Mesenchymal stem cell (in vitro differentiated cells and primary cell): ENCODE measurements at regions not wholly inside any gene's neighbourhood (a gene's known extent, or its start where the extent isn't known, plus 50 kb on each side); places are given as distances from the start of the nearest gene placed in this dataset.

Experiments
- DNase-seq: peaks from one replicate; pipeline ENCODE4 v3.0.0-alpha.2; 2013
- H2AFZ ChIP-seq: one replicate; pipeline ENCODE4 v1.6.1; 2013; ENCODE audit warnings: low read depth, mild to moderate bottlenecking, control low read depth, inconsistent platforms, low read length, moderate library complexity
- H2AK5ac ChIP-seq: 2 replicates; pipeline ENCODE4 v1.6.1; 2013; ENCODE audit warnings: low read length, moderate library complexity, mild to moderate bottlenecking, inconsistent platforms; ENCODE audit not compliant: severe bottlenecking
- H2BK120ac ChIP-seq: one replicate; pipeline ENCODE4 v1.6.1; 2013; ENCODE audit warnings: low read depth, mild to moderate bottlenecking, inconsistent platforms, low read length, moderate library complexity
- H2BK12ac ChIP-seq, 2 experiments: one replicate each; pipeline ENCODE4 v1.6.1; 2013; ENCODE audit warnings: inconsistent platforms in 2 of 2, low read length in 2 of 2, mild to moderate bottlenecking in 2 of 2, moderate library complexity in 2 of 2, control low read depth in 1 of 2
- H2BK15ac ChIP-seq: one replicate; pipeline ENCODE4 v1.6.1; 2013; ENCODE audit warnings: mild to moderate bottlenecking, low read depth, inconsistent platforms; ENCODE audit not compliant: poor library complexity, severe bottlenecking
- H2BK5ac ChIP-seq: 2 replicates; pipeline ENCODE4 v1.6.1; 2013; ENCODE audit warnings: low read depth, mild to moderate bottlenecking, low read length, control low read depth, inconsistent platforms; ENCODE audit not compliant: poor library complexity, severe bottlenecking
- H3K14ac ChIP-seq, 2 experiments: one replicate each; pipeline ENCODE4 v1.6.1; 2013; ENCODE audit warnings: inconsistent platforms in 2 of 2, low read length in 2 of 2, control low read depth in 1 of 2, mild to moderate bottlenecking in 1 of 2, moderate library complexity in 1 of 2
- H3K18ac ChIP-seq, 2 experiments: one replicate each; pipeline ENCODE4 v1.6.1; 2013; ENCODE audit warnings: inconsistent platforms in 2 of 2, low read length in 2 of 2, control low read depth in 1 of 2, low read depth in 1 of 2, mild to moderate bottlenecking in 1 of 2
- H3K23ac ChIP-seq, 2 experiments: one replicate each; pipeline ENCODE4 v1.6.1; 2013; ENCODE audit warnings: inconsistent platforms in 2 of 2, low read length in 2 of 2, mild to moderate bottlenecking in 2 of 2, moderate library complexity in 2 of 2, control low read depth in 1 of 2
- H3K27ac ChIP-seq: 2 replicates; pipeline ENCODE4 v1.5.1; 2013; ENCODE audit warnings: mild to moderate bottlenecking, moderate library complexity, low read length, control low read depth, inconsistent platforms; ENCODE audit not compliant: poor library complexity, severe bottlenecking
- H3K27me3 ChIP-seq, 2 experiments: 2 replicates each; pipeline versions ENCODE4 v1.6.1 to v1.7.0; 2013; ENCODE audit warnings: low read length in 2 of 2, mild to moderate bottlenecking in 2 of 2, moderate library complexity in 2 of 2, control low read depth in 1 of 2, inconsistent platforms in 1 of 2; ENCODE audit not compliant: control insufficient read depth in 1 of 2, insufficient read depth in 1 of 2
- H3K36me3 ChIP-seq, 2 experiments: 2 replicates each; pipeline versions ENCODE4 v1.6.1 to v1.7.0; 2013; ENCODE audit warnings: low read length in 2 of 2, control low read depth in 1 of 2, inconsistent platforms in 1 of 2, low read depth in 1 of 2, mild to moderate bottlenecking in 1 of 2; ENCODE audit not compliant: insufficient read depth in 2 of 2, control insufficient read depth in 1 of 2
- H3K4ac ChIP-seq, 2 experiments: one replicate each; pipeline ENCODE4 v1.6.1; 2013; ENCODE audit warnings: inconsistent platforms in 2 of 2, low read length in 2 of 2, mild to moderate bottlenecking in 2 of 2, moderate library complexity in 2 of 2, control low read depth in 1 of 2, low read depth in 1 of 2
- H3K4me1 ChIP-seq: 2 replicates; pipeline ENCODE4 v1.6.1; 2013; ENCODE audit warnings: low read depth, low read length, control low read depth; ENCODE audit not compliant: control insufficient read depth, insufficient read depth
- H3K4me2 ChIP-seq: 2 replicates; pipeline ENCODE4 v1.6.1; 2013; ENCODE audit warnings: low read length, mild to moderate bottlenecking, inconsistent platforms; ENCODE audit not compliant: poor library complexity, severe bottlenecking
- H3K4me3 ChIP-seq, 2 experiments: 2 replicates each; pipeline versions ENCODE4 v1.5.1 to v1.7.0; 2013; ENCODE audit warnings: low read length in 2 of 2, mild to moderate bottlenecking in 2 of 2, control low read depth in 1 of 2, low read depth in 1 of 2; ENCODE audit not compliant: insufficient read depth in 1 of 2
- H3K79me1 ChIP-seq: replicated peaks from 2 replicates; pipeline ENCODE4 v1.6.1; 2013; ENCODE audit warnings: mild to moderate bottlenecking, control low read depth, low read length, inconsistent platforms; ENCODE audit not compliant: poor library complexity, severe bottlenecking
- H3K9ac ChIP-seq: 2 replicates; pipeline ENCODE4 v1.7.0; 2013; ENCODE audit warnings: mild to moderate bottlenecking, low read length, moderate library complexity
- H3K9me3 ChIP-seq: 2 replicates; pipeline ENCODE4 v1.7.0; 2013; ENCODE audit warnings: mild to moderate bottlenecking, low read length; ENCODE audit not compliant: control insufficient read depth
- H4K8ac ChIP-seq: one replicate; pipeline ENCODE4 v1.6.1; 2013; ENCODE audit warnings: inconsistent platforms, mild to moderate bottlenecking, low read length, moderate library complexity
- H4K91ac ChIP-seq: one replicate; pipeline ENCODE4 v1.6.1; 2013; ENCODE audit warnings: mild to moderate bottlenecking, low read length, inconsistent platforms
- WGBS: methylation state at CpG from one replicate; pipeline ENCODE4 v1.1.7; 2013; ENCODE audit warnings: mixed read lengths; 5-methylcytosine and 5-hydroxymethylcytosine counted together

DNA sequence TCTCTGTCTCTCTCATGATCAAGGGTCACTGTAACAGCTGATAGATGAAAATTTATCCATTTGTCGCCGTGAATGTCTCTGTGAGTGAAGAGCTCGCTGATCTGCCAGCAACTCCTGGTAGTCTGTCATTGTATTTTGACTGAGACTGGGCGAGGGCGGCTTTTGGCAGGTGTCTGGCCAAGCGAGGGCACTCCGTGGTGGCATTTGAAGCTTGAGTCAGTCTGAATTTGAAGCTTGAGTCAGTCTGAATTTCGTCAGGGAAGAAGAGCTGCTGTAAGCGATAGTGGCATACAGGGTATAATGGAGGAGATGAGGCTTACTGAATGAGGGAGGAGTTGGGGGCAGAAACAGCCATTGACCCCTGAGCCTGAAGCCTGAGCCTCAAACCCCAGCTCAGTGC lies 56.8 kb upstream of the FAM181A start:
- Histone ChIP-seq H2BK120ac (no peak overlapping the region), H4K91ac (no peak overlapping the region), H3K18ac (no peak overlapping the region), H3K27me3 (peaks cover 0 to 40% of the 10 kb centered on the region in 2 experiments), H2BK15ac (no peak overlapping the region), H3K14ac (no peak overlapping the region), H2BK12ac (no peak overlapping the region), H2BK5ac (no peak overlapping the region), H3K23ac (no peak overlapping the region), H3K9me3 (no peaks in the 10 kb centered on the region), H3K4me1 (no peaks in the 10 kb centered on the region), H2AFZ (no peak overlapping the region), H2AK5ac (no peak overlapping the region), H3K36me3 (no peaks in the 10 kb centered on the region), H3K4me2 (no peak overlapping the region), H4K8ac (no peak overlapping the region), H3K9ac (no peak overlapping the region), H3K4ac (no peak overlapping the region), H3K27ac (no peak overlapping the region), H3K4me3 (no peak overlapping the region), H3K79me1 (no peaks in the 10 kb centered on the region)
- DNase-seq, result no peak
- 73% methylated on average over 9 of the region's 9 CpGs for WGBS

DNA sequence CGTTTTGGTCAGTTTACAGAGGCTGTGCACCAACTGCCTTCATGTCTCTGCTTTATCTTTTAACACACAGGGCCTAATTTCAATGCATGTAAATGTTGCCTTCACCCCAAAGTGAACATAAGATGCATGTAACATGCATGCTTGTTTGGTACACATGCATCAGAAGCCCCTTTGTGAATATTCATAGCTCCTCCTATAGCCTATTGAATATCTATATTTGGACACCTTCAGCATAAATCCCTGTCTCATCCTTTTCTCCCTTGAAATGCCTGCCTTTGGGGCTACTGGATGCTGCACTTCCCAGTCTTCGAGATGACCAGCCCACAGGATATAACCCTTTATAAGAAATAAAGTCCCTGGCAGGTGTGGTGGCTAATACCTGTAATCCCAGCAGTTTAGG lies 57.7 kb upstream of the FAM181A start:
- no peaks in the 10 kb centered on the region for H3K79me1 ChIP-seq

GRCh38 chr14:93868165-93868564 lies 59.0 kb upstream of the FAM181A start:
- H3K4me1 ChIP-seq, result no peaks in the 10 kb centered on the region
- no peak overlapping the region for H3K4ac ChIP-seq
- no peak overlapping the region for H2BK12ac ChIP-seq
- H2BK5ac ChIP-seq, result no peak overlapping the region
- no peak overlapping the region for H3K9ac ChIP-seq
- H3K79me1 ChIP-seq, result no peaks in the 10 kb centered on the region
- H2AK5ac ChIP-seq, result no peak overlapping the region
- no peak overlapping the region for H4K8ac ChIP-seq
- H4K91ac ChIP-seq, result no peak overlapping the region
- no peak for DNase-seq
- no peak overlapping the region for H2AFZ ChIP-seq
- H2BK15ac ChIP-seq, result no peak overlapping the region
- no peak overlapping the region for H3K14ac ChIP-seq
- no peak overlapping the region for H3K18ac ChIP-seq
- no peaks in the 10 kb centered on the region for H3K9me3 ChIP-seq
- no peak overlapping the region for H3K23ac ChIP-seq
- H3K27ac ChIP-seq, result no peak overlapping the region
- no peaks in the 10 kb centered on the region for H3K36me3 ChIP-seq
- no peak overlapping the region for H2BK120ac ChIP-seq
- no peak overlapping the region for H3K4me2 ChIP-seq
- H3K4me3 ChIP-seq, result no peak overlapping the region
- 55% methylated on average over 4 of the region's 4 CpGs for WGBS
- peaks cover 0 to 34% of the 10 kb centered on the region in 2 experiments for H3K27me3 ChIP-seq

More for the DNA sequence above, 57.7 kb upstream of the FAM181A start:
- no peak for DNase-seq
- H2BK5ac ChIP-seq, result no peak overlapping the region
- H3K4me2 ChIP-seq, result no peak overlapping the region
- no peak overlapping the region for H2AK5ac ChIP-seq
- no peaks in the 10 kb centered on the region for H3K36me3 ChIP-seq
- no peak overlapping the region for H4K8ac ChIP-seq
- no peak overlapping the region for H3K18ac ChIP-seq
- H3K27ac ChIP-seq, result no peak overlapping the region
- H3K23ac ChIP-seq, result no peak overlapping the region
- 18% methylated on average over 1 of the region's 2 CpGs for WGBS
- H3K4me3 ChIP-seq, result no peak overlapping the region
- no peak overlapping the region for H3K4ac ChIP-seq
- H3K9ac ChIP-seq, result no peak overlapping the region
- H3K9me3 ChIP-seq, result no peaks in the 10 kb centered on the region
- no peak overlapping the region for H3K14ac ChIP-seq
- no peak overlapping the region for H2BK12ac ChIP-seq
- H4K91ac ChIP-seq, result no peak overlapping the region
- no peaks in the 10 kb centered on the region for H3K4me1 ChIP-seq
- peaks cover 0 to 40% of the 10 kb centered on the region in 2 experiments for H3K27me3 ChIP-seq
- H2AFZ ChIP-seq, result no peak overlapping the region
- H2BK15ac ChIP-seq, result no peak overlapping the region
- no peak overlapping the region for H2BK120ac ChIP-seq

DNA sequence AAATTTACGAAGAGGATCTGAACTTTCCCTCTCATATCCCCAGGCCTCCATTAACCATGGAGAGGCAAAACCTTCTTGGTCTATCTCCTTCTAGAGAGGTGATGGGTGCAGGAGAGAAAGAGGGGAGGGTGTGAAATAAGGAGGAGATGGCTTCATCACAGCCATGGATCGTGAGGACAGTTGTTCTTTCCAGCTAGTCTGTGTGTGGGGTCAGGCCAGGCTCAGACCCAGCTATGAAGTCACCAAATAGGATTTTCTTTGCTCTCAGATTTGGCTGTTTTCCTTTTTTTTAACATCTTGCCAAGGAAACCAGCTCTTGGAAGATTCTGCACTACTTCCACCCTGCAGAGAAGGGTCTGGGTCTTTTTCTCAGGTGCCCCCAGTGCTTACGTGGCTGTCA lies 64.9 kb upstream of the FAM181A start:
- Histone ChIP-seq H3K27ac (no peak overlapping the region), H3K27me3 (peaks cover 0 to 37% of the 10 kb centered on the region in 2 experiments), H3K9me3 (no peaks in the 10 kb centered on the region), H4K91ac (no peak overlapping the region), H2AK5ac (no peak overlapping the region), H2BK120ac (no peak overlapping the region), H4K8ac (no peak overlapping the region), H3K4ac (no peak overlapping the region), H2BK5ac (no peak overlapping the region), H3K79me1 (no peaks in the 10 kb centered on the region), H3K23ac (no peak overlapping the region), H3K14ac (no peak overlapping the region), H2BK15ac (no peak overlapping the region), H3K9ac (no peak overlapping the region), H2AFZ (no peak overlapping the region), H3K4me2 (no peak overlapping the region), H2BK12ac (no peak overlapping the region), H3K18ac (no peak overlapping the region), H3K4me3 (no peak overlapping the region), H3K36me3 (no peaks in the 10 kb centered on the region), H3K4me1 (no peaks in the 10 kb centered on the region)
- 54% methylated on average over 2 of the region's 3 CpGs for WGBS
- no peak for DNase-seq
